H1 (cell line): ENCODE measurements at regions not wholly inside any gene's neighbourhood (a gene's known extent, or its start where the extent isn't known, plus 50 kb on each side); places are given as distances from the start of the nearest gene placed in this dataset.

ENCODE experiments used
- CTCF ChIP-seq, 3 experiments: IDR thresholded peaks; 1 replicate in 2 of 3; 2 replicates in 1 of 3; pipeline versions ENCODE4 v1.5.1 to v1.6.1; 2011; ENCODE audit warnings: low read length in 3 of 3, mild to moderate bottlenecking in 3 of 3, inconsistent platforms in 2 of 3, low read depth in 1 of 3, moderate library complexity in 1 of 3; ENCODE audit not compliant: insufficient read depth in 1 of 3; ENCODE audit errors: control extremely low read depth in 1 of 3
- EGR1 ChIP-seq: IDR thresholded peaks from 2 replicates; pipeline ENCODE4 v1.6.1; 2011; ENCODE audit warnings: low read depth, low read length, borderline replicate concordance
- EP300 ChIP-seq, 2 experiments: IDR thresholded peaks; 1 replicate in 1 of 2; 2 replicates in 1 of 2; pipeline ENCODE4 v1.6.1; 2011 to 2012; ENCODE audit warnings: low read depth in 2 of 2, low read length in 2 of 2, mild to moderate bottlenecking in 2 of 2, borderline replicate concordance in 1 of 2, inconsistent platforms in 1 of 2, moderate library complexity in 1 of 2
- EZH2 ChIP-seq: fragments of 200-600 bp; sonication (generic); IDR thresholded peaks from 2 replicates; pipeline ENCODE4 v1.7.1; 2012; ENCODE audit warnings: low read depth, mild to moderate bottlenecking, moderate library complexity, low read length, inconsistent platforms; ENCODE audit not compliant: severe bottlenecking
- GABPA ChIP-seq: IDR thresholded peaks from 2 replicates; pipeline ENCODE4 v1.6.1; 2011; ENCODE audit warnings: mild to moderate bottlenecking, low read length, moderate library complexity, borderline replicate concordance; ENCODE audit not compliant: insufficient read depth
- MAX ChIP-seq: IDR thresholded peaks from 2 replicates; pipeline ENCODE4 v1.6.1; 2012; ENCODE audit warnings: inconsistent platforms
- POLR2A ChIP-seq, 2 experiments: IDR thresholded peaks; 1 replicate in 1 of 2; 2 replicates in 1 of 2; pipeline ENCODE4 v1.6.1; 2011; ENCODE audit warnings: low read depth in 2 of 2, low read length in 2 of 2, mild to moderate bottlenecking in 2 of 2; ENCODE audit errors: control extremely low read depth in 1 of 2
- RAD21 ChIP-seq, 2 experiments: IDR thresholded peaks in 1 of 2; conservative IDR thresholded peaks in 1 of 2; 2 replicates each; pipeline ENCODE4 v1.6.1; 2011; ENCODE audit warnings: low read depth in 2 of 2, low read length in 2 of 2, improper control_type of control experiment in 1 of 2, inconsistent platforms in 1 of 2, mild to moderate bottlenecking in 1 of 2, moderate library complexity in 1 of 2
- RFX5 ChIP-seq: IDR thresholded peaks from 2 replicates; pipeline ENCODE4 v1.6.1; 2011; ENCODE audit warnings: low read depth, low read length, improper control_type of control experiment, borderline replicate concordance
- SIRT6 ChIP-seq: IDR thresholded peaks from one replicate; pipeline ENCODE4 v1.7.1; 2012; ENCODE audit warnings: low read length, inconsistent platforms
- TAF1 ChIP-seq: IDR thresholded peaks from 2 replicates; pipeline ENCODE4 v1.6.1; 2011; ENCODE audit warnings: mild to moderate bottlenecking, low read depth, low read length

DNA sequence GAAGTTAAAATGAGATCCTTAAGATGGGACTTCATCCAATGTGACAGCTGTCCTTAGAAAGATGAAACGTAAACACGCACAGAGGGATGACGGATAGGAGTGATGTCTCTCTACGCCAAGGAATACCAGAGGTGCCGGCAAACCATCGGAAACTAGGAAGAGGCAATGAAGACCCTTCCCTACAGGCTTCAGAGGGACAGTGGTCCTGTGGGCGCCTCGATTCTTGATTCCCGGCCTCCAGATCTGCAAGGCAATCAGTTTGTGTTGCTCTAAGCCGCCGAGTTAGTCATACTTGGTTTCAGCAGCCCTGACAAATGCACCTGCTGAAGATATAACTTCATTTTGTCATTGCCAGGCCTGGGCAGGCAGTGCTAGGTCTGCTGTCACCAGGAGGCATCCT lies 1455.1 kb downstream of the TBC1D22A start:
- no peak for TF ChIP-seq EGR1
- no peak for TF ChIP-seq POLR2A (IDR thresholded peaks at IDR 0.05; ENCODE audit: control extremely low read depth in 1 of 2, low read depth in 2 of 2, low read length in 2 of 2)
- no peak for TF ChIP-seq RAD21 (IDR thresholded peaks at IDR 0.05 in 1 of 2, conservative IDR thresholded peaks at IDR 0.05 in 1 of 2; ENCODE audit: low read depth in 2 of 2, low read length in 2 of 2)
- TF ChIP-seq CTCF (IDR thresholded peaks at IDR 0.05; ENCODE audit: control extremely low read depth in 1 of 3, insufficient read depth in 1 of 3, low read depth in 1 of 3, low read length in 3 of 3): no peak
- TF ChIP-seq SIRT6: no peak
- TF ChIP-seq GABPA: no peak
- TF ChIP-seq RFX5: no peak
- no peak for TF ChIP-seq MAX
- TF ChIP-seq TAF1: no peak
- TF ChIP-seq EZH2: no peak
- TF ChIP-seq EP300 (IDR thresholded peaks at IDR 0.05; ENCODE audit: borderline replicate concordance in 1 of 2, low read depth in 2 of 2, low read length in 2 of 2): no peak
